H9 (cell line): ENCODE measurements at regions not wholly inside any gene's neighbourhood (a gene's known extent, or its start where the extent isn't known, plus 50 kb on each side); places are given as distances from the start of the nearest gene placed in this dataset.

Source experiments
- DNase-seq: peaks from one replicate; pipeline ENCODE4 v3.0.0-alpha.2; 2017
- H2AFZ ChIP-seq: one replicate; pipeline ENCODE4 v1.6.1; 2013; ENCODE audit warnings: mild to moderate bottlenecking, low read length, control low read depth, moderate library complexity
- H2AK5ac ChIP-seq: 2 replicates; pipeline ENCODE4 v1.6.1; 2013; ENCODE audit warnings: low read length, control low read depth, mixed read lengths; ENCODE audit not compliant: insufficient read length
- H2BK120ac ChIP-seq: one replicate; pipeline ENCODE4 v1.6.1; 2013; ENCODE audit warnings: low read depth, mild to moderate bottlenecking, low read length, control low read depth, inconsistent platforms; ENCODE audit not compliant: poor library complexity, severe bottlenecking
- H2BK12ac ChIP-seq: 2 replicates; pipeline ENCODE4 v1.6.1; 2013; ENCODE audit warnings: low read length, control low read depth, mixed read lengths, low read depth; ENCODE audit not compliant: insufficient read length
- H2BK15ac ChIP-seq: 2 replicates; pipeline ENCODE4 v1.6.1; 2013; ENCODE audit warnings: low read depth, low read length, control low read depth
- H2BK20ac ChIP-seq: one replicate; pipeline ENCODE4 v1.6.1; 2013; ENCODE audit warnings: low read depth, mild to moderate bottlenecking, low read length, control low read depth, inconsistent platforms; ENCODE audit not compliant: poor library complexity, severe bottlenecking
- H2BK5ac ChIP-seq: 2 replicates; pipeline ENCODE4 v1.6.1; 2013; ENCODE audit warnings: low read length, control low read depth, mixed read lengths; ENCODE audit not compliant: insufficient read length
- H3K14ac ChIP-seq: 2 replicates; pipeline ENCODE4 v1.6.1; 2013; ENCODE audit warnings: low read length, control low read depth; ENCODE audit not compliant: insufficient read depth
- H3K18ac ChIP-seq: 2 replicates; pipeline ENCODE4 v1.6.1; 2013; ENCODE audit warnings: low read depth, mild to moderate bottlenecking, mixed read lengths, low read length, control low read depth; ENCODE audit not compliant: insufficient read length
- H3K23ac ChIP-seq: 2 replicates; pipeline ENCODE4 v1.6.1; 2013; ENCODE audit warnings: low read length, control low read depth, mixed read lengths, low read depth; ENCODE audit not compliant: insufficient read length
- H3K23me2 ChIP-seq: 2 replicates; pipeline ENCODE4 v1.6.1; 2013; ENCODE audit warnings: low read depth, mild to moderate bottlenecking, mixed read lengths, low read length, control low read depth; ENCODE audit not compliant: insufficient read length, poor library complexity, severe bottlenecking
- H3K27ac ChIP-seq: 2 replicates; pipeline ENCODE4 v1.5.1; 2013; ENCODE audit warnings: low read length, control low read depth, mixed read lengths, low read depth; ENCODE audit not compliant: insufficient read length
- H3K27me3 ChIP-seq: 2 replicates; pipeline ENCODE4 v1.6.1; 2013; ENCODE audit warnings: low read length, control low read depth, inconsistent platforms; ENCODE audit not compliant: insufficient read depth
- H3K4ac ChIP-seq: 2 replicates; pipeline ENCODE4 v1.6.1; 2013; ENCODE audit warnings: low read depth, mild to moderate bottlenecking, control low read depth, inconsistent platforms, low read length, moderate library complexity
- H3K4me1 ChIP-seq: 2 replicates; pipeline ENCODE4 v1.6.1; 2013; ENCODE audit warnings: low read length, control low read depth, inconsistent platforms; ENCODE audit not compliant: insufficient read depth
- H3K4me2 ChIP-seq: 2 replicates; pipeline ENCODE4 v1.6.1; 2013; ENCODE audit warnings: low read length, control low read depth, mixed read lengths; ENCODE audit not compliant: insufficient read length, insufficient read depth
- H3K56ac ChIP-seq: 2 replicates; pipeline ENCODE4 v1.6.1; 2013; ENCODE audit warnings: low read depth, mild to moderate bottlenecking, mixed read lengths, low read length, control low read depth; ENCODE audit not compliant: insufficient read length
- H3K79me1 ChIP-seq: 2 replicates; pipeline ENCODE4 v1.6.1; 2013; ENCODE audit warnings: low read depth, mild to moderate bottlenecking, moderate library complexity, low read length, control low read depth, inconsistent platforms; ENCODE audit not compliant: insufficient read depth, poor library complexity, severe bottlenecking
- H3K79me2 ChIP-seq: 2 replicates; pipeline ENCODE4 v1.6.1; 2013; ENCODE audit warnings: low read length, control low read depth, inconsistent platforms; ENCODE audit not compliant: insufficient read depth
- H3K9ac ChIP-seq: 2 replicates; pipeline ENCODE4 v1.6.1; 2013; ENCODE audit warnings: low read length, control low read depth, mixed read lengths; ENCODE audit not compliant: insufficient read length; ENCODE audit errors: extremely low read depth
- H3K9me3 ChIP-seq: one replicate; pipeline ENCODE4 v1.6.1; 2013; ENCODE audit warnings: low read depth, low read length, inconsistent platforms; ENCODE audit not compliant: control insufficient read depth
- H3T11ph ChIP-seq: one replicate; pipeline ENCODE4 v1.6.1; 2013; ENCODE audit warnings: mild to moderate bottlenecking, low read length, control low read depth, inconsistent platforms
- H4K20me1 ChIP-seq: one replicate; pipeline ENCODE4 v1.6.1; 2013; ENCODE audit not compliant: control insufficient read depth, insufficient read length, insufficient read depth
- H4K5ac ChIP-seq: 2 replicates; pipeline ENCODE4 v1.6.1; 2013; ENCODE audit warnings: low read depth, mild to moderate bottlenecking, mixed read lengths, low read length, control low read depth; ENCODE audit not compliant: insufficient read length
- H4K8ac ChIP-seq: replicated peaks from 2 replicates; pipeline ENCODE4 v1.6.1; 2013; ENCODE audit warnings: low read length, control low read depth, mixed read lengths, low read depth; ENCODE audit not compliant: insufficient read length
- H4K91ac ChIP-seq: 2 replicates; pipeline ENCODE4 v1.6.1; 2013; ENCODE audit warnings: low read depth, mild to moderate bottlenecking, moderate library complexity, mixed read lengths, low read length, control low read depth; ENCODE audit not compliant: insufficient read length
- H3K27ac Mint-ChIP-seq, 3 experiments: 2 replicates in 2 of 3; 3 replicates in 1 of 3; pipeline ENCODE4 v1.8.0; 2020 to 2021; ENCODE audit warnings: mixed read lengths in 3 of 3, mild to moderate bottlenecking in 1 of 3, moderate library complexity in 1 of 3
- H3K27me3 Mint-ChIP-seq: 2 replicates; pipeline ENCODE4 v1.8.0; 2021; ENCODE audit warnings: low read depth, mild to moderate bottlenecking, moderate library complexity, mixed read lengths
- H3K36me3 Mint-ChIP-seq, 3 experiments: 2 replicates in 2 of 3; 3 replicates in 1 of 3; pipeline ENCODE4 v1.8.0; 2020 to 2021; ENCODE audit warnings: low read depth in 3 of 3, mixed read lengths in 3 of 3; ENCODE audit not compliant: insufficient read depth in 1 of 3
- H3K4me1 Mint-ChIP-seq, 2 experiments: 2 replicates each; pipeline ENCODE4 v1.8.0; 2020; ENCODE audit warnings: mixed read lengths in 2 of 2
- H3K4me3 Mint-ChIP-seq, 2 experiments: 2 replicates in 1 of 2; 3 replicates in 1 of 2; pipeline ENCODE4 v1.8.0; 2020 to 2021; ENCODE audit warnings: mild to moderate bottlenecking in 2 of 2, mixed read lengths in 2 of 2, moderate library complexity in 1 of 2
- H3K9me3 Mint-ChIP-seq, 2 experiments: 2 replicates in 1 of 2; 3 replicates in 1 of 2; pipeline ENCODE4 v1.8.0; 2020; ENCODE audit warnings: mild to moderate bottlenecking in 2 of 2, mixed read lengths in 2 of 2, moderate library complexity in 1 of 2
- WGBS: extraction: QIAGEN DNeasy Blood & Tissue Kit; methylation state at CpG from one replicate; pipeline ENCODE4 v1.1.7; 2013; ENCODE audit warnings: missing lambda C conversion rate, low lambda C conversion rate, mixed read lengths; ENCODE audit not compliant: insufficient read length; ENCODE audit errors: extremely low coverage; 5-methylcytosine and 5-hydroxymethylcytosine counted together
- TF ChIP-seq, protein P1 (sequence below): fragments of 200-600 bp; sonication (generic); conservative IDR thresholded peaks from 3 replicates; pipeline ENCODE4 v1.8.0; 2021; ENCODE audit warnings: antibody characterized with exemption, mild to moderate bottlenecking

DNA sequence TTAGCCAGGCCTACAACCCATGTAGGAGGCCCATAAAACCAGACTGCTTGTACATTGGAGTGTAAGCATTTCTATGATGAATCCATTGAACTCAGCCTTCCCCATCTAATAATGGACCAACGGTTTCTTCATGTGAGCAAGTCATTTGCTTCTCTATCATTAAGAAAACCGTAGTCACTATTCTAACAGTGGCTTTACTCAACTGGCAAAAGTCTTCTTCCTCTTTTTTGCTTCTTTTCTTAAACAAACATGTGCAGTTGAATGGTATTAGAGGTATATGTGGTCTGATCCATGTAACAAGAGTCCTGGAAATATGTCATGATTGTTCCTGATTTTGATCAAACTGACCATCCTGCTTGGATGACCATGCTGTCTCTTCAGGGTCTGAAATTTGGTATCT, 132.4 kb upstream of the STXBP5 start:
- Histone ChIP-seq H3K9ac (no peak overlapping the region), H2BK120ac (no peak overlapping the region), H3K4me1 (no peaks in the 10 kb centered on the region), H4K5ac (no peak overlapping the region), H2AK5ac (no peak overlapping the region), H3K23ac (no peak overlapping the region), H2BK15ac (no peak overlapping the region), H2BK5ac (no peak overlapping the region), H3K14ac (no peak overlapping the region), H2BK20ac (no peak overlapping the region), H4K8ac (no peak overlapping the region), H3K79me1 (no peaks in the 10 kb centered on the region), H3K23me2 (no peaks in the 10 kb centered on the region), H2AFZ (no peak overlapping the region), H3T11ph (no peak overlapping the region), H3K79me2 (no peaks in the 10 kb centered on the region), H2BK12ac (no peak overlapping the region), H4K20me1 (no peaks in the 10 kb centered on the region), H3K27me3 (no peaks in the 10 kb centered on the region), H4K91ac (no peak overlapping the region), H3K4me2 (no peak overlapping the region), H3K56ac (no peak overlapping the region), H3K27ac (no peak overlapping the region), H3K9me3 (peaks cover 8% of the 10 kb centered on the region), H3K4ac (no peak overlapping the region), H3K18ac (no peak overlapping the region)
- H3K27me3 Mint-ChIP-seq: no peaks in the 10 kb centered on the region
- no peak overlapping the region for H3K27ac Mint-ChIP-seq
- no peak for DNase-seq
- H3K36me3 Mint-ChIP-seq: peaks cover 4 to 15% (median 12%) of the 10 kb centered on the region in 3 experiments; a peak in 6 of 7 replicates
- TF ChIP-seq, protein P1, sequence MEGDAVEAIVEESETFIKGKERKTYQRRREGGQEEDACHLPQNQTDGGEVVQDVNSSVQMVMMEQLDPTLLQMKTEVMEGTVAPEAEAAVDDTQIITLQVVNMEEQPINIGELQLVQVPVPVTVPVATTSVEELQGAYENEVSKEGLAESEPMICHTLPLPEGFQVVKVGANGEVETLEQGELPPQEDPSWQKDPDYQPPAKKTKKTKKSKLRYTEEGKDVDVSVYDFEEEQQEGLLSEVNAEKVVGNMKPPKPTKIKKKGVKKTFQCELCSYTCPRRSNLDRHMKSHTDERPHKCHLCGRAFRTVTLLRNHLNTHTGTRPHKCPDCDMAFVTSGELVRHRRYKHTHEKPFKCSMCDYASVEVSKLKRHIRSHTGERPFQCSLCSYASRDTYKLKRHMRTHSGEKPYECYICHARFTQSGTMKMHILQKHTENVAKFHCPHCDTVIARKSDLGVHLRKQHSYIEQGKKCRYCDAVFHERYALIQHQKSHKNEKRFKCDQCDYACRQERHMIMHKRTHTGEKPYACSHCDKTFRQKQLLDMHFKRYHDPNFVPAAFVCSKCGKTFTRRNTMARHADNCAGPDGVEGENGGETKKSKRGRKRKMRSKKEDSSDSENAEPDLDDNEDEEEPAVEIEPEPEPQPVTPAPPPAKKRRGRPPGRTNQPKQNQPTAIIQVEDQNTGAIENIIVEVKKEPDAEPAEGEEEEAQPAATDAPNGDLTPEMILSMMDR: no peak
- peaks cover 10 to 11% of the 10 kb centered on the region in 2 experiments for H3K9me3 Mint-ChIP-seq
- H3K4me1 Mint-ChIP-seq: peaks cover 0 to 4% of the 10 kb centered on the region in 2 experiments; a peak in 2 of 4 replicates
- no peak overlapping the region for H3K4me3 Mint-ChIP-seq
- no CpG with 5 or more reads among the region's 2 CpGs for WGBS
